Cardiac muscle cell (in vitro differentiated cells and primary cell): ENCODE measurements at regions not wholly inside any gene's neighbourhood (a gene's known extent, or its start where the extent isn't known, plus 50 kb on each side); places are given as distances from the start of the nearest gene placed in this dataset.

Experiments
- DNase-seq, 2 donors: peaks; one replicate each; pipeline versions ENCODE4 v3.0.0 to v3.0.0-alpha.2; 2010 to 2017; ENCODE audit warnings: low read depth in 1 of 2, low spot score in 1 of 2
- H3K27ac ChIP-seq: fragments of 200-600 bp; sonication (generic); 2 replicates; pipeline ENCODE4 v1.5.1; 2016
- H3K27me3 ChIP-seq: fragments of 200-600 bp; sonication (generic); 2 replicates; pipeline ENCODE4 v1.6.0; 2016; ENCODE audit warnings: control low read depth
- H3K36me3 ChIP-seq: fragments of 200-600 bp; sonication (generic); 2 replicates; pipeline ENCODE4 v1.5.1; 2016; ENCODE audit warnings: control low read depth
- H3K4me1 ChIP-seq: fragments of 200-600 bp; sonication (generic); 2 replicates; pipeline ENCODE4 v1.8.1; 2017; ENCODE audit warnings: low read depth, mild to moderate bottlenecking, mixed run types
- H3K4me3 ChIP-seq: fragments of 200-600 bp; sonication (generic); 2 replicates; pipeline ENCODE4 v1.5.1; 2016; ENCODE audit warnings: mild to moderate bottlenecking
- H3K9me3 ChIP-seq: fragments of 200-600 bp; sonication (generic); 2 replicates; pipeline ENCODE4 v1.5.1; 2017; ENCODE audit warnings: low read depth, mild to moderate bottlenecking, control low read depth
- TF ChIP-seq, protein P1 (sequence below): IDR thresholded peaks from 2 replicates; pipeline ENCODE4 v1.5.1; 2012; ENCODE audit warnings: low read depth, mild to moderate bottlenecking, low read length

DNA sequence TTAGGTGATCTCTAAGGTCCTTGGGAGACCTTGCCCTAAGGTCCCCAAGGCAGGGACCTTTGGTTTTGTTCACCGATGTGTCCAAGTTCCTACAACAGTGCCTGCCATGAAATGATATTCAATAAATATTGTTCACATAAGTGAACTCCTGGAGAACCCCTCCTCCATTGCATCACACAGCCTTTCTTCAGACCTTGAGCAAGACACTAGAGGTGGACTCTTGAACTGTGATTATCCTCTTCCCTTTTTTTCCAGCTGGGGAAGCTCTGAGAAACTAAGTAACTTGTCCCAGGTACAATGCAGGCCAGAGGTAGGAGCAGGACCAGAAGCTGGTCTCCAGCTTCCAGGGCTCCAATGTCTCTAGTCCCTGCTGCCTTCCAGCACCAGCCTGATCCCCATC is 76.6 kb upstream of the LMO1 start:
- Histone ChIP-seq H3K27me3 (no peaks in the 10 kb centered on the region), H3K36me3 (no peaks in the 10 kb centered on the region)
- TF ChIP-seq, protein P1, sequence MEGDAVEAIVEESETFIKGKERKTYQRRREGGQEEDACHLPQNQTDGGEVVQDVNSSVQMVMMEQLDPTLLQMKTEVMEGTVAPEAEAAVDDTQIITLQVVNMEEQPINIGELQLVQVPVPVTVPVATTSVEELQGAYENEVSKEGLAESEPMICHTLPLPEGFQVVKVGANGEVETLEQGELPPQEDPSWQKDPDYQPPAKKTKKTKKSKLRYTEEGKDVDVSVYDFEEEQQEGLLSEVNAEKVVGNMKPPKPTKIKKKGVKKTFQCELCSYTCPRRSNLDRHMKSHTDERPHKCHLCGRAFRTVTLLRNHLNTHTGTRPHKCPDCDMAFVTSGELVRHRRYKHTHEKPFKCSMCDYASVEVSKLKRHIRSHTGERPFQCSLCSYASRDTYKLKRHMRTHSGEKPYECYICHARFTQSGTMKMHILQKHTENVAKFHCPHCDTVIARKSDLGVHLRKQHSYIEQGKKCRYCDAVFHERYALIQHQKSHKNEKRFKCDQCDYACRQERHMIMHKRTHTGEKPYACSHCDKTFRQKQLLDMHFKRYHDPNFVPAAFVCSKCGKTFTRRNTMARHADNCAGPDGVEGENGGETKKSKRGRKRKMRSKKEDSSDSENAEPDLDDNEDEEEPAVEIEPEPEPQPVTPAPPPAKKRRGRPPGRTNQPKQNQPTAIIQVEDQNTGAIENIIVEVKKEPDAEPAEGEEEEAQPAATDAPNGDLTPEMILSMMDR = no peak

GRCh38 chr11:8339592-8340022 is 75.9 kb upstream of the LMO1 start:
- no peaks in the 10 kb centered on the region for H3K27me3 ChIP-seq
- DNase-seq = no peak
- H3K4me3 ChIP-seq = no peak overlapping the region
- TF ChIP-seq, protein P1 = no peak
- H3K9me3 ChIP-seq = no peaks in the 10 kb centered on the region
- no peaks in the 10 kb centered on the region for H3K4me1 ChIP-seq
- no peaks in the 10 kb centered on the region for H3K36me3 ChIP-seq
- H3K27ac ChIP-seq = no peak overlapping the region

More for the DNA sequence above, 76.6 kb upstream of the LMO1 start:
- H3K4me3 ChIP-seq = no peak overlapping the region
- H3K9me3 ChIP-seq = no peaks in the 10 kb centered on the region
- H3K27ac ChIP-seq = no peak overlapping the region
- H3K4me1 ChIP-seq = no peaks in the 10 kb centered on the region
- no peak for DNase-seq

GRCh38 chr11:8338138-8338537 is 74.5 kb upstream of the LMO1 start:
- Histone ChIP-seq H3K27me3 (no peaks in the 10 kb centered on the region), H3K9me3 (no peaks in the 10 kb centered on the region), H3K27ac (no peak overlapping the region), H3K4me3 (no peak overlapping the region), H3K36me3 (no peaks in the 10 kb centered on the region), H3K4me1 (no peaks in the 10 kb centered on the region)
- DNase-seq = peak; percentile 57
- TF ChIP-seq, protein P1 = peak; percentile 86

GRCh38 chr11:8337130-8337795 is 73.6 kb upstream of the LMO1 start:
- H3K27me3 ChIP-seq = no peaks in the 10 kb centered on the region
- no peak overlapping the region for H3K4me3 ChIP-seq
- TF ChIP-seq, protein P1 = no peak
- H3K9me3 ChIP-seq = no peaks in the 10 kb centered on the region
- H3K27ac ChIP-seq = no peak overlapping the region
- H3K4me1 ChIP-seq = no peaks in the 10 kb centered on the region
- no peaks in the 10 kb centered on the region for H3K36me3 ChIP-seq
- no peak for DNase-seq

DNA sequence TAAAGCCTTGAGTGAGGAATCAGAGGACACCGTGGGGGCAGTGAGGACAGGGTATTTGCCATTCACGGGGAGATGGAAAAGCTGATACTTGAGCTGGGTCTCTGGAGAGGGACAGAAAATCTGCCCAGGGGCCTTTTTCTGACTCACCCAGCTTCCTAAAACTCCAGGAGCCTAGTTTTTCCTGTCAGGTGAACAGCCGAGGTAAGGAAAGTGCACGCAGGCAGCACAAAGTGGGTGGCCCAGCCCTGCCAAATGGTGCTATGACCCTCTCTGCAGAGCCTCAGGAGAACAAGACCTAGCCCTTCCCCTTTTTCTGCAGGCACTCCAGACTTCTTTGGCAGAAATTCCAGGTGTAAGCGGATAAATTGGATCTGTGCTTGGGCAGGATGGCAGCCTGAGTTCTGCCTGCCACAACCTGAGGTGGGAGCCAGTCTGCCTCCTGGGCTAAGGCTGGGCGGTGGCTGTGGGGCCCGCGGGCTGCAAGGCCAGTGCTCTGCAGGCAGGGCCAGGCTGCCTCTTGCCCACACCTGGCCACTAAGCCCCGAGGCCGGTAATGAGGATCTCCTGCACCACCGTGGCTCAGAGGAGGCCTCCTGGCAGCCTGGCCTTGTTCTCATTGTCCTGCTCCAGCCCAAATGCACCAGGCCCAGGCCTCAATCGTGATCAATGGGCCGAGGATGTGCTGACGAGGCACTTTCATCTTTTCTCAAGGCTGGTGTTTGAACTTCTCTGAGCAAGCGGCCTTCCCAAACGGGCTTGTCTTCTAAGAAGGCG is 72.9 kb upstream of the LMO1 start:
- H3K4me3 ChIP-seq = no peak overlapping the region
- TF ChIP-seq, protein P1 = no peak
- no peak overlapping the region for H3K27ac ChIP-seq
- H3K4me1 ChIP-seq = no peaks in the 10 kb centered on the region
- no peak for DNase-seq
- no peaks in the 10 kb centered on the region for H3K27me3 ChIP-seq
- H3K36me3 ChIP-seq = no peaks in the 10 kb centered on the region
- H3K9me3 ChIP-seq = no peaks in the 10 kb centered on the region
